VCaP (cell line): ENCODE measurements at regions not wholly inside any gene's neighbourhood (a gene's known extent, or its start where the extent isn't known, plus 50 kb on each side); places are given as distances from the start of the nearest gene placed in this dataset.

Experiments
- H3K27ac ChIP-seq: fragments of 450-650 bp; 2 replicates; pipeline ENCODE4 v1.5.1; 2017
- TF ChIP-seq, protein P1 (sequence below): fragments of 450-650 bp; conservative IDR thresholded peaks from 2 replicates; pipeline ENCODE4 v1.5.1; 2017; ENCODE audit warnings: mild to moderate bottlenecking, moderate library complexity

DNA sequence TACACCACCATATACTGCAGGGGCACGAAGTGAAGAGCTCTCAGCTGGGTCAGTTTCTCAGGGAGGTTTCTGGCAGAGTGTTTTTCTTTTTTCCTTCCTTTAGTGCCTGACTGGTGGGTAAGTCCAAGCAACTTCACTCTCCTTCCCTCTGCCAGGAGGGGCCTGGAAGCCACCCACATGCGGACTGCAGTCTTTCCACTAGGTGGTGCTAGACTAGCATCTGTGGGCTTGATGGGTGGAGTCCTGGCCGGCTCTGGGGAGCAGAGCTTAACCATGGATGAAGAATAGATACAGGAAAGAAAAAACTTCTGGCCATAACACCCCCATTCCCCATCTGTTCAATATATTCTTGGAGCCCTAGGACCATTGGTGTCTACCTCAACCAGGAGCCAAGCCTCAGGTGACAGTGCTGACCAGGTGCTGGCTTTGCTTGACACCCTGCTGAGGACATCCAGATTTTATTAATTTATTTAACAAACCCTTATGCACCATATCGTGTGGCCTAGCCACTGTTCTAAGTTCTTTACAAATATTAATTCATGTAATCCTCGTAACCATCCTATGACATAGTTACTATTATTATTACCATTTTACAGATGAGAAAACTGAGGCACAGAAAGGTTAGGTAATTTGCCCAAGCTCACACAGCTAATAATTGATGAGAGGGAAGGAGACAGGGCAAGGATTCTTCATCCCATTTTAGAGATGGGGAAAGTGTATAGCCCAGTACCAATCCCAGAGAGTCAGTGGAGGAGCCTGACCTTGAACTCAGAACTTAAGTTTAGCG is 126.7 kb upstream of the CSF3R start:
- TF ChIP-seq, protein P1, sequence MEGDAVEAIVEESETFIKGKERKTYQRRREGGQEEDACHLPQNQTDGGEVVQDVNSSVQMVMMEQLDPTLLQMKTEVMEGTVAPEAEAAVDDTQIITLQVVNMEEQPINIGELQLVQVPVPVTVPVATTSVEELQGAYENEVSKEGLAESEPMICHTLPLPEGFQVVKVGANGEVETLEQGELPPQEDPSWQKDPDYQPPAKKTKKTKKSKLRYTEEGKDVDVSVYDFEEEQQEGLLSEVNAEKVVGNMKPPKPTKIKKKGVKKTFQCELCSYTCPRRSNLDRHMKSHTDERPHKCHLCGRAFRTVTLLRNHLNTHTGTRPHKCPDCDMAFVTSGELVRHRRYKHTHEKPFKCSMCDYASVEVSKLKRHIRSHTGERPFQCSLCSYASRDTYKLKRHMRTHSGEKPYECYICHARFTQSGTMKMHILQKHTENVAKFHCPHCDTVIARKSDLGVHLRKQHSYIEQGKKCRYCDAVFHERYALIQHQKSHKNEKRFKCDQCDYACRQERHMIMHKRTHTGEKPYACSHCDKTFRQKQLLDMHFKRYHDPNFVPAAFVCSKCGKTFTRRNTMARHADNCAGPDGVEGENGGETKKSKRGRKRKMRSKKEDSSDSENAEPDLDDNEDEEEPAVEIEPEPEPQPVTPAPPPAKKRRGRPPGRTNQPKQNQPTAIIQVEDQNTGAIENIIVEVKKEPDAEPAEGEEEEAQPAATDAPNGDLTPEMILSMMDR = peak; percentile 92
- no peak overlapping the region for H3K27ac ChIP-seq

DNA sequence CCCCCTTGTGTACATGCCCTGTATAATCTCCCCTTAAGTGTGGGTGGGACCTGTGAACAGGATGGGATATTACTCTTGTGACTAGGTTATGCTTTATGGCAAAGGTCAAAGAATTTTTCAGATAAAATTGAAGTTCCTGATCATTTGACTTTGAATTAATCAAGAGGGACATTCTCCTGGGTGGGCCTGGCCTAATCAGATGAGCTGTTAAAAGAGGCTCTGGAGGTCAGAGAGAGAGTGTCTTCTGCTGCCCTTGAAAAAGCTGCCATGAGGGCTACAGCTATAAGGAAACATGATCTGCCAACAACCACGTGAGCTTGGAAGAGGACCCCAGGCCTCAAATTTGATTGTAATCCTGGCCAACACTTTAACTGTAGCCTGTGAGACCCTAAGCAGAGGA is 125.6 kb upstream of the CSF3R start:
- TF ChIP-seq, protein P1 = no peak
- H3K27ac ChIP-seq = no peak overlapping the region

DNA sequence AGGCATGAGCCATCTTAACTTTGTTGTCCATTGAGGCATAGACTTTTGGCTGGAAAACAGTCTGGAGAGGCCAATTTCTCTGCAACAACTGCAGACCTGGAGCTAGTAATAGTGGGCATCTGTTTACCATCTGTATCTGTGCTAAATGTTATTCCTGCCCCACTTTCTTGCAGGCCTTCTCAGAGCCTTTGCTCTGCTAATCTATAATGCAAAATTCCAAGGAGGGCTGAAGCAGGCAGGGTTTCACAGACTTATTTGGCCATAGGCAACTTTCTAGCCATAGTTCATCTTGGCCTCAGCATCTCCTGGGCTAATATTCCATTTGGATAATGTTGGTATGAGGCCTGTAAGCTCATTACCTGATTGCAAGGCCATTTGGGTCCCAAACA is 124.5 kb upstream of the CSF3R start:
- no peak overlapping the region for H3K27ac ChIP-seq

DNA sequence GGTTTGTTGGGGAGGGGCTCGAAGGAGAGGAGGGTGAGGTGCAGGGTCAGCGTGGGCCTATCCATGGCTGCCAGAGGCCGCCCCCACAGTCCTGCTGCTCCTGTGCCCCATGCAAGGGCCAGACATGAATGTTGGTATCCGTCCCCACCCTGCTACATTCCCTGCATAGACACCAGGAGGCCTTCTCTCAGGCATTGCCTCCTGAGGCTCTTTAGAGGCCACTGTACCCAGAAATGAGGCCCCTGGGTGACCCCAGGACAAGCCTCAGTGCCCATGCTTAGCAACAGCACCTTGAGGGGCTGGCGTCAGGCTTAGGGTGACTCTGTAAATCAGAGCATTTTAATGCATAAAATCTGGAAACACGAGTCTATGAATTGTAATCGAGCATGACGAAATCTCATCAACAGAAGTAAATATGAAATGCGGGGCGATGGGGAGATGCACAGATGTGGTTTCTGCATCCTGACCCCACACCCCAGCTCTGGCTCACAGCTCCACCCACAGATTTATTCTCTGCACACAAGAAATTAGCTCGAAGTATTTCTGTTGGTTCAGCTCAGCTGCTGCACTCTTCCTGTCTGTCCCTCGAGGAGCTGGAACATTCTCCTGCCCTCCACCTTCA is 124.0 kb upstream of the CSF3R start:
- TF ChIP-seq, protein P1 = no peak
- H3K27ac ChIP-seq = no peak overlapping the region

More for the DNA sequence above, 124.5 kb upstream of the CSF3R start:
- TF ChIP-seq, protein P1 = no peak

DNA sequence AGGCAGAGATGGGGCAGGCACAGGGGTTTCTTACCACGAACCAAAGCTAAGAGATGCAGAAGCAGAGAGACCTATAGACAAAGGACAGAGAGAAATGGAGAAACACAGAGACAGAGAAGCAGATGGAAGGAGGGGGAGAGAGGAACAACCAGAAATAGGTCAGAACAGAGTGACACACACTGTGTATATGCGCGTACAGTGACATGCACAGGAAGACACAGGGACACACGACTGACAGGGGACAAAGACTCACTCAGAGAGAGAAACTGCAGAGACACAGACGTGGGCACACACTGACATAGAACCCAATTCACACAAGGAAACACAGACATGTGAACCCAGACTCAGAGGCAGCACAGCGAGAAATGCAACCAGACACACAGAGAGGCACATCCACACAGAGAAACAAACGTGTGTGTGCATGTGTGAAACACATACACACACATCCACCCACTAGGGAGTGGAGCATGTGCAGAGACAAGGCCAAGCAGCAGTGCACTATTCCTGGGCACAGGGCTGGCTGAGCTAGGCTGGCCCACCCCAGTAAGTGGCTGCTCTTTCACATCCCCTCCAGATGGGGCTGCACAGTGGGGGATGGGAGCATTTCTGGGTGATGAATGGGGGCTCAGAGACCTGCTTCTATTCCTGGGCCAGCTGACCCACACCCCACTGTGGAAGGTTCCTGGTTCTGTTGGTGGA is 123.4 kb upstream of the CSF3R start:
- TF ChIP-seq, protein P1 = no peak
- H3K27ac ChIP-seq = no peak overlapping the region

DNA sequence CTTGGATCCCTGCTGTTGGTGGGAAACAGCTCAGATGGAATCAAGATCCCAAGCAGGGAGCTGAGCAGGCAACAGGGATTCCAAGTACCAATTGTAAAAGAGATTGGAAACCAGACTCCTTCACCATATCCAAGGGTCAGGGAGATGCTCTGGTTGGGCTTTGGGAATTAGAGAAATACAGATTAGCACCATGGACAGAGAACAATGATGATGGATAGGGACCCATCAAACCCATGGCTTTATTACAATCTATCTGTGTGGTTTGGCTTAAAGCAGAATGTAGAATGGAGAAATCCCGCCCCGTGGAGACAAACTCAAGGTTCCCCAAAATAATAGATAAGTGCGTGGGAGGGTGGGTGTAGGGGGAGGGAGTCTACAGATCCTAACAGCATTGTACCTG is 120.7 kb upstream of the CSF3R start:
- TF ChIP-seq, protein P1 = no peak
- H3K27ac ChIP-seq = no peak overlapping the region

DNA sequence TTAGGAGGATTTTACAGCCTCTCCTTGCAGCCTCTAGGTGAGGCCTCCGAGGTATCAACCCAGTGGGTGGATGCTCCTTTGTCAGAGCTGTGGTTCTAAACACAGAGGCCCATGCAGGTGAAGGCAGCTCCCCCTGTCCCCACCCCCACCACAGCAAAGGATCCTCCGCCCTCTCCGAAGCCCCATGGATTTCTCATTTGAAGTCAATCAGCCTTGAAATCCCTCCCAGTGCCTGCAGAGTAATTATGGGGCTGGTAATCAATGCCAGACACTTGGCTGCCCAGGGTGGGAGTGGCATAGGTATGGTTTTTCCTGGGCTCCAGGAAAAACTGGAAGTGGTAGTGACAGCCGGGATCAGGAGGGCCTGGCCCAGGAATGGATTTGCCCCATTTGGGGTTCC is 119.5 kb upstream of the CSF3R start:
- TF ChIP-seq, protein P1 = no peak
- no peak overlapping the region for H3K27ac ChIP-seq
